Astrocyte (in vitro differentiated cells and primary cell): ENCODE measurements at regions not wholly inside any gene's neighbourhood (a gene's known extent, or its start where the extent isn't known, plus 50 kb on each side); places are given as distances from the start of the nearest gene placed in this dataset.
"Not testable (repeated sequence)": the region's sequence is repeated elsewhere in the genome, so short reads cannot be mapped to it uniquely, and the experiment has no call there.

Experiments used
- CTCF ChIP-seq: IDR thresholded peaks from 2 replicates; pipeline ENCODE4 v1.5.1; 2011; ENCODE audit warnings: low read depth, mild to moderate bottlenecking, inconsistent platforms, low read length, moderate library complexity; ENCODE audit not compliant: insufficient read depth
- EZH2 ChIP-seq: IDR thresholded peaks from 2 replicates; pipeline ENCODE4 v1.6.1; 2012; ENCODE audit warnings: mild to moderate bottlenecking, low read length, inconsistent platforms; ENCODE audit not compliant: insufficient read depth

- not testable (repeated sequence) for TF ChIP-seq EZH2, CTCF
Observed at GRCh38 chr4:72213763-72214162, 182.0 kb downstream of the NPFFR2 start.
